Cardiac muscle cell (in vitro differentiated cells and primary cell): ENCODE measurements at regions not wholly inside any gene's neighbourhood (a gene's known extent, or its start where the extent isn't known, plus 50 kb on each side); places are given as distances from the start of the nearest gene placed in this dataset.

Experiments used
- DNase-seq, 2 donors: peaks; one replicate each; pipeline versions ENCODE4 v3.0.0 to v3.0.0-alpha.2; 2010 to 2017; ENCODE audit warnings: low read depth in 1 of 2, low spot score in 1 of 2
- H3K27ac ChIP-seq: fragments of 200-600 bp; sonication (generic); 2 replicates; pipeline ENCODE4 v1.5.1; 2016
- H3K27me3 ChIP-seq: fragments of 200-600 bp; sonication (generic); 2 replicates; pipeline ENCODE4 v1.6.0; 2016; ENCODE audit warnings: control low read depth
- H3K36me3 ChIP-seq: fragments of 200-600 bp; sonication (generic); 2 replicates; pipeline ENCODE4 v1.5.1; 2016; ENCODE audit warnings: control low read depth
- H3K4me1 ChIP-seq: fragments of 200-600 bp; sonication (generic); 2 replicates; pipeline ENCODE4 v1.8.1; 2017; ENCODE audit warnings: low read depth, mild to moderate bottlenecking, mixed run types
- H3K4me3 ChIP-seq: fragments of 200-600 bp; sonication (generic); 2 replicates; pipeline ENCODE4 v1.5.1; 2016; ENCODE audit warnings: mild to moderate bottlenecking
- H3K9me3 ChIP-seq: fragments of 200-600 bp; sonication (generic); 2 replicates; pipeline ENCODE4 v1.5.1; 2017; ENCODE audit warnings: low read depth, mild to moderate bottlenecking, control low read depth
- TF ChIP-seq, protein P1 (sequence below): IDR thresholded peaks from 2 replicates; pipeline ENCODE4 v1.5.1; 2012; ENCODE audit warnings: low read depth, mild to moderate bottlenecking, low read length

- no peaks in the 10 kb centered on the region for H3K4me1 ChIP-seq
- TF ChIP-seq, protein P1, sequence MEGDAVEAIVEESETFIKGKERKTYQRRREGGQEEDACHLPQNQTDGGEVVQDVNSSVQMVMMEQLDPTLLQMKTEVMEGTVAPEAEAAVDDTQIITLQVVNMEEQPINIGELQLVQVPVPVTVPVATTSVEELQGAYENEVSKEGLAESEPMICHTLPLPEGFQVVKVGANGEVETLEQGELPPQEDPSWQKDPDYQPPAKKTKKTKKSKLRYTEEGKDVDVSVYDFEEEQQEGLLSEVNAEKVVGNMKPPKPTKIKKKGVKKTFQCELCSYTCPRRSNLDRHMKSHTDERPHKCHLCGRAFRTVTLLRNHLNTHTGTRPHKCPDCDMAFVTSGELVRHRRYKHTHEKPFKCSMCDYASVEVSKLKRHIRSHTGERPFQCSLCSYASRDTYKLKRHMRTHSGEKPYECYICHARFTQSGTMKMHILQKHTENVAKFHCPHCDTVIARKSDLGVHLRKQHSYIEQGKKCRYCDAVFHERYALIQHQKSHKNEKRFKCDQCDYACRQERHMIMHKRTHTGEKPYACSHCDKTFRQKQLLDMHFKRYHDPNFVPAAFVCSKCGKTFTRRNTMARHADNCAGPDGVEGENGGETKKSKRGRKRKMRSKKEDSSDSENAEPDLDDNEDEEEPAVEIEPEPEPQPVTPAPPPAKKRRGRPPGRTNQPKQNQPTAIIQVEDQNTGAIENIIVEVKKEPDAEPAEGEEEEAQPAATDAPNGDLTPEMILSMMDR: no peak
- H3K9me3 ChIP-seq: no peaks in the 10 kb centered on the region
- no peaks in the 10 kb centered on the region for H3K36me3 ChIP-seq
- H3K27me3 ChIP-seq: no peaks in the 10 kb centered on the region
- DNase-seq: no peak
- H3K4me3 ChIP-seq: no peak overlapping the region
- no peak overlapping the region for H3K27ac ChIP-seq
Measured at GRCh38 chr6:22964334-22964733, 395.0 kb downstream of the HDGFL1 start.

- Histone ChIP-seq H3K4me1 (no peaks in the 10 kb centered on the region), H3K4me3 (no peak overlapping the region), H3K36me3 (no peaks in the 10 kb centered on the region), H3K27me3 (no peaks in the 10 kb centered on the region), H3K27ac (no peak overlapping the region), H3K9me3 (no peaks in the 10 kb centered on the region)
- no peak for DNase-seq
- TF ChIP-seq, protein P1: no peak
Measured at GRCh38 chr6:22965889-22966288, 396.5 kb downstream of the HDGFL1 start.

DNA sequence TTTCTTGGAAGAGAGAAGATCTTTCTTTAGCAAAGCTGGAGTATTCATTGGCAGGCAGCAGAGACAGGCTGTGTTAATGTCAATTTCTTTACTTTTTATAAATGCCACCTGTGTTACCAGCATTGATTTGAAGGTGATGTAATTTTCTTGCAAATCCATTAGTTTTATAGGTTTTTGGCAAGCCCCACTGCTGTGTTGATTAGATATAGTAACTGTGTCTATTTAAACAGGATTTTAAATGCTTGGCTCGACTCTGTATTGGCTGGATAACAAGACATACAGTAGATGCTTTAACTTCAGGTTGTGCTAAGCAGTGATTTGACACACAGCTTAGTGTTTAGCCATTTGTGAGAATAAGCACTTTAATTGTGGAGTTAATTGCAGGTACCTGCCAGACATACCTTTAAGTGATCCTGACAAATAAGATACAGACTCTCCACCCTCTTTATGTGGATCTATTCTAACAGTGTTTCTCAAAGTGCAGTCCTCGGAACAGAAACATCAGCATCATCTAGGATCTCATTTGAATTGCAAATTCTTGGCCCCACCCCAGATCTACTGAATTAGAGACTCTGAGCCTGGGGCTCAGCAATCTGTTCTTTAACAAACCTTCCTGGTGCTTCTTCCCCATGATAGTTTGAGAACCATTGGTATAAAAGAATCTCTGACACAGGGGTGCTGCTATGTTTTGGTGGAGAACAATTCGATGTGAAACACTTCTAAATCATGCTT is 397.5 kb downstream of the HDGFL1 start:
- Histone ChIP-seq H3K36me3 (no peaks in the 10 kb centered on the region), H3K27ac (no peak overlapping the region), H3K27me3 (no peaks in the 10 kb centered on the region), H3K4me3 (no peak overlapping the region), H3K4me1 (no peaks in the 10 kb centered on the region), H3K9me3 (no peaks in the 10 kb centered on the region)
- TF ChIP-seq, protein P1: no peak
- no peak for DNase-seq

GRCh38 chr6:22970004-22970403 is 400.6 kb downstream of the HDGFL1 start:
- Histone ChIP-seq H3K4me3 (no peak overlapping the region), H3K4me1 (no peaks in the 10 kb centered on the region)
- no peak for DNase-seq

DNA sequence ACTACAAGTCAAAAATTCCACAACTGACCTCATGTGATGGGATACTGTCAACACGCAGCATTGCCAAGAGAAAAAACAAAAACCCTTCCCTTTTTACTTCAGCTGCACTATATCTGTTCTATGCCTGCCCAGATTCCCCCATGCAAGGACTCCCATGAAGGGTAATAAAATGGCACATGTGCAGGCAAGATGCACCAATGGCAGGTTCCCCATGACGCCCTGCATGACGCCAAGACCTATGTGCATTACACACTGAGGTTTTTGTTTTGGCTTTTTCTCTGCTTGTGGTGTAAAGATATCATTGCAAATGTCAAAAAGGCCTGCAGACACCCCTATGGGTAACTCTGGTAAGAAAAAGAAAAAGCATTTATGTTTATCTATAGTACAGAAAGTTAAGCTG is 403.4 kb downstream of the HDGFL1 start:
- no peak for DNase-seq
- Histone ChIP-seq H3K4me3 (no peak overlapping the region), H3K27me3 (no peaks in the 10 kb centered on the region), H3K27ac (no peak overlapping the region), H3K9me3 (no peaks in the 10 kb centered on the region), H3K36me3 (no peaks in the 10 kb centered on the region), H3K4me1 (no peaks in the 10 kb centered on the region)
- TF ChIP-seq, protein P1: no peak

More at GRCh38 chr6:22970004-22970403, 400.6 kb downstream of the HDGFL1 start:
- Histone ChIP-seq H3K27me3 (no peaks in the 10 kb centered on the region), H3K27ac (no peak overlapping the region), H3K36me3 (no peaks in the 10 kb centered on the region), H3K9me3 (no peaks in the 10 kb centered on the region)
- TF ChIP-seq, protein P1: no peak
